MM.1S (cell line): ENCODE measurements at regions not wholly inside any gene's neighbourhood (a gene's known extent, or its start where the extent isn't known, plus 50 kb on each side); places are given as distances from the start of the nearest gene placed in this dataset.

Source experiments
- DNase-seq: peaks from one replicate; pipeline ENCODE4 v3.0.0-alpha.2; 2015
- H2AFZ ChIP-seq: fragments of 300-600 bp; sonication (generic); 2 replicates; pipeline ENCODE4 v1.6.0; 2016; ENCODE audit warnings: antibody characterized with exemption, low read length
- H3F3A ChIP-seq: fragments of 300-600 bp; sonication (generic); 2 replicates; pipeline ENCODE4 v1.6.1; 2016; ENCODE audit warnings: mild to moderate bottlenecking, antibody characterized with exemption, low read length, moderate library complexity, mixed read lengths; ENCODE audit not compliant: insufficient read depth
- H3K27ac ChIP-seq: fragments of 300-600 bp; sonication (generic); 2 replicates; pipeline ENCODE4 v1.5.1; 2016; ENCODE audit warnings: mild to moderate bottlenecking, low read length
- H3K27me3 ChIP-seq: fragments of 300-600 bp; sonication (generic); replicated peaks from 2 replicates; pipeline ENCODE4 v1.6.0; 2016; ENCODE audit warnings: low read length; ENCODE audit not compliant: insufficient read depth
- H3K36me3 ChIP-seq: fragments of 300-600 bp; sonication (generic); replicated peaks from 2 replicates; pipeline ENCODE4 v1.6.1; 2016; ENCODE audit warnings: mild to moderate bottlenecking, low read length, mixed read lengths; ENCODE audit not compliant: insufficient read depth
- H3K4me1 ChIP-seq: fragments of 300-600 bp; sonication (generic); 2 replicates; pipeline ENCODE4 v1.6.1; 2016; ENCODE audit warnings: low read length, mixed read lengths
- H3K4me2 ChIP-seq: fragments of 300-600 bp; sonication (generic); 2 replicates; pipeline ENCODE4 v1.6.0; 2016; ENCODE audit warnings: low read depth, low read length
- H3K4me3 ChIP-seq: fragments of 300-600 bp; sonication (generic); 2 replicates; pipeline ENCODE4 v1.5.1; 2016; ENCODE audit warnings: low read length, mixed read lengths
- H3K79me2 ChIP-seq: fragments of 300-600 bp; sonication (generic); 2 replicates; pipeline ENCODE4 v1.6.1; 2016; ENCODE audit warnings: mixed run types, low read length, mixed read lengths
- H3K9ac ChIP-seq: fragments of 300-600 bp; sonication (generic); 2 replicates; pipeline ENCODE4 v1.6.1; 2016; ENCODE audit warnings: low read length, mixed read lengths
- H3K9me2 ChIP-seq: fragments of 300-600 bp; sonication (generic); replicated peaks from 2 replicates; pipeline ENCODE4 v1.6.1; 2016; ENCODE audit warnings: mild to moderate bottlenecking, low read length, mixed read lengths; ENCODE audit not compliant: insufficient read depth
- H3K9me3 ChIP-seq: fragments of 300-600 bp; sonication (generic); replicated peaks from 2 replicates; pipeline ENCODE4 v1.6.1; 2016; ENCODE audit warnings: mild to moderate bottlenecking, low read length, mixed read lengths; ENCODE audit not compliant: insufficient read depth
- H4K20me1 ChIP-seq: fragments of 300-600 bp; sonication (generic); 2 replicates; pipeline ENCODE4 v1.6.1; 2016; ENCODE audit warnings: mild to moderate bottlenecking, low read length, moderate library complexity, mixed read lengths; ENCODE audit not compliant: insufficient read depth
- EZH2 ChIP-seq: fragments of 300-600 bp; sonication (generic); optimal IDR thresholded peaks from 2 replicates; pipeline ENCODE3; 2017; ENCODE audit warnings: low read depth, mild to moderate bottlenecking, antibody characterized with exemption, low read length, mixed read lengths
- EZH2phosphoT487 ChIP-seq: fragments of 300-600 bp; sonication (generic); IDR thresholded peaks from 2 replicates; pipeline ENCODE4 v1.6.1; 2018; ENCODE audit warnings: antibody characterized with exemption, low read length
- TF ChIP-seq, protein P1 (sequence below): fragments of 300-600 bp; sonication (generic); IDR thresholded peaks from 2 replicates; pipeline ENCODE4 v1.5.1; 2016; ENCODE audit warnings: antibody characterized with exemption, low read length, mixed read lengths

DNA sequence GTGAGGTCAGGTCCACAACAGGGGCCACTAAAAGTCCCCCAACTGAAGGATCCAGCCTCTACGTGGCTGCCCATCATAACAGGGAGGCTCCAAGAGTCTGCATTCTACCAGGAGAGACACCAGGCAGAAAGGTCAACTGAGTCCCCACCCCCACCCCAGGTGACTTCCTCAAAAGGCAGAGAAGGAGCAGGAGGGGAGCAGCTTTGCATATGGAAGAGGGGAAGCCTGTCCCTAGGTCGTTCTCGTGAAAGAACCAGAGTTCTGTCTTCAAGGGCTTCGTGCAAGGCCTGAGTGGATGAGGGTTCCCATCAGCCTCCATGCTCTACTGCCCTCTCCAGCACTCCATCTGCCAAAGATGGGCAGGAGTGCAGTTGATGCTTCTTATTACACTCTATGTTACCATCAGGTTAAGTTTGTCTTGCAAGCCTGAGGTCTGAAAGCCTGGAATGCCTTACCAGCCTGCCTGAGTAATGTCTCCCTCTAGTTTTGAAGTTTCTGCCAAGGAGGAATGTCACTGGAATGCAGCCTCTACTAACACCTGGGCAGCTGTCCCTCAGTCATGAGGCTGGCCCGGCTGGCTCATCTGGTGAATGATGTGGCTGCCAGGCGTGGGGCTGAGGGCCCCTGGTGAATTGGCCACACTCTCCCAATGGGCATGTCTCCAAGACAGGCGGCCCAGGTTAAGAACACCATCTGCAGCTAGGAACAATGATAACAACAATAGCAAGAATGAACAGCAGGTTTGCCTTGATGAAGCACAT is 54.3 kb upstream of the SMNDC1 start:
- peaks cover 7% of the 10 kb centered on the region for H3K79me2 ChIP-seq
- H3K9me3 ChIP-seq: no peaks in the 10 kb centered on the region
- no peak for TF ChIP-seq EZH2phosphoT487
- TF ChIP-seq, protein P1, sequence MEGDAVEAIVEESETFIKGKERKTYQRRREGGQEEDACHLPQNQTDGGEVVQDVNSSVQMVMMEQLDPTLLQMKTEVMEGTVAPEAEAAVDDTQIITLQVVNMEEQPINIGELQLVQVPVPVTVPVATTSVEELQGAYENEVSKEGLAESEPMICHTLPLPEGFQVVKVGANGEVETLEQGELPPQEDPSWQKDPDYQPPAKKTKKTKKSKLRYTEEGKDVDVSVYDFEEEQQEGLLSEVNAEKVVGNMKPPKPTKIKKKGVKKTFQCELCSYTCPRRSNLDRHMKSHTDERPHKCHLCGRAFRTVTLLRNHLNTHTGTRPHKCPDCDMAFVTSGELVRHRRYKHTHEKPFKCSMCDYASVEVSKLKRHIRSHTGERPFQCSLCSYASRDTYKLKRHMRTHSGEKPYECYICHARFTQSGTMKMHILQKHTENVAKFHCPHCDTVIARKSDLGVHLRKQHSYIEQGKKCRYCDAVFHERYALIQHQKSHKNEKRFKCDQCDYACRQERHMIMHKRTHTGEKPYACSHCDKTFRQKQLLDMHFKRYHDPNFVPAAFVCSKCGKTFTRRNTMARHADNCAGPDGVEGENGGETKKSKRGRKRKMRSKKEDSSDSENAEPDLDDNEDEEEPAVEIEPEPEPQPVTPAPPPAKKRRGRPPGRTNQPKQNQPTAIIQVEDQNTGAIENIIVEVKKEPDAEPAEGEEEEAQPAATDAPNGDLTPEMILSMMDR: no peak
- no peak for TF ChIP-seq EZH2
- no peaks in the 10 kb centered on the region for H3K27me3 ChIP-seq
- no peak for DNase-seq
- H3K4me1 ChIP-seq: peaks cover 60% of the 10 kb centered on the region
- H4K20me1 ChIP-seq: no peaks in the 10 kb centered on the region
- no peak overlapping the region for H3K4me3 ChIP-seq
- no peaks in the 10 kb centered on the region for H3K36me3 ChIP-seq
- peak overlapping the region; percentile 97 for H3K4me2 ChIP-seq
- peaks cover 52% of the 10 kb centered on the region for H3F3A ChIP-seq
- H3K27ac ChIP-seq: peak overlapping the region; percentile 99
- H3K9ac ChIP-seq: peak overlapping the region; percentile 99
- no peaks in the 10 kb centered on the region for H3K9me2 ChIP-seq
- H2AFZ ChIP-seq: no peak overlapping the region

DNA sequence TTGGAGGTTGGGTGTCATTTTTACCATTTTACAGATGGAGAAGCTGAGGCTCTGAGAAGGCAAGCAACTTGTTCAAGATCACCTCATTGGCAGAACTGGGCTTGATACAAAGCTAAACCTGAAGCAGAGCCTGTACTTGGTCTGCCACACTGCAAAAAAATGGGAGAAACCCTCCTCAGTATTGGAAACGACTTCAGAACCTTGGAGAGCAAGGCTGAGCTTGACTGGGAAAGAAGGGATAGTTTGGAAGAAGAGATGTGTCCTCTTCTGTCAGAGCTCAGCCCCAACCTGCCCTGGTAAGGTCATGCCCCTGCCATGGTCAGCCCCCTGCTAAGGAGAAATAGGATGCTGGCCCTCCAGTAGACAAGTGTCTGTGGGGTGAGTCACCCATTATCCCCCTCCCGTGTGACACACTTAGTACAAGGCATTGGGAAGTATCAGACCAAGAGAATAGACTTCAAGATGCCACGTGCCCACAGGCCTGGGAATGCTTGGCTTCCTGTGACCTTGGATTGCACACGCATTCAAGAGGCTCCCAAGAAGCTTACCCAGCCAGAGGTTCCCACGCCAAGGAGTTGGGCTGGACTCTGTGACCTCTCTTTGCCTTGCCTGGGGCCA is 56.2 kb upstream of the SMNDC1 start:
- Histone ChIP-seq H2AFZ (no peak overlapping the region), H3K9me2 (no peaks in the 10 kb centered on the region), H4K20me1 (no peaks in the 10 kb centered on the region), H3K79me2 (peaks cover 4% of the 10 kb centered on the region; the same call in 1 of the 2 replicates), H3K36me3 (no peaks in the 10 kb centered on the region), H3K4me1 (peaks cover 46% of the 10 kb centered on the region), H3K9me3 (no peaks in the 10 kb centered on the region), H3K27ac (peak overlapping the region; percentile 48; the same call in 1 of the 2 replicates), H3F3A (peaks cover 34% of the 10 kb centered on the region), H3K27me3 (no peaks in the 10 kb centered on the region), H3K4me2 (peak overlapping the region; percentile 55), H3K4me3 (no peak overlapping the region), H3K9ac (no peak overlapping the region)
- TF ChIP-seq, protein P1: no peak
- no peak for TF ChIP-seq EZH2phosphoT487
- TF ChIP-seq EZH2: no peak
- DNase-seq: no peak

GRCh38 chr10:110361800-110362456 is 57.2 kb upstream of the SMNDC1 start:
- H3K4me1 ChIP-seq: peaks cover 44% of the 10 kb centered on the region
- no peak for TF ChIP-seq EZH2phosphoT487
- no peak for TF ChIP-seq EZH2
- TF ChIP-seq, protein P1: no peak
- no peaks in the 10 kb centered on the region for H3K27me3 ChIP-seq

More at GRCh38 chr10:110361800-110362456, 57.2 kb upstream of the SMNDC1 start:
- Histone ChIP-seq H3K4me3 (no peak overlapping the region), H3K36me3 (no peaks in the 10 kb centered on the region), H3K9ac (peak overlapping the region; percentile 29; the same call in 1 of the 2 replicates), H3K27ac (peak overlapping the region; percentile 48; the same call in 1 of the 2 replicates), H4K20me1 (no peaks in the 10 kb centered on the region), H3K9me3 (no peaks in the 10 kb centered on the region), H3K9me2 (no peaks in the 10 kb centered on the region), H3K79me2 (peaks cover 4% of the 10 kb centered on the region; the same call in 1 of the 2 replicates), H3K4me2 (peak overlapping the region; percentile 55), H3F3A (peaks cover 25% of the 10 kb centered on the region), H2AFZ (0 out of 2 replicates have a peak overlapping the region, but pooled peaks have one; percentile 24)
- DNase-seq: peak; percentile 47
